ENCODE measurements at regions not wholly inside any gene's neighbourhood (a gene's known extent, or its start where the extent isn't known, plus 50 kb on each side); places are given as distances from the start of the nearest gene placed in this dataset.

GRCh38 chr16:88319116-88319965 lies 63.4 kb upstream of the ZNF469 start:
- no peak for TF ChIP-seq CTCF (IDR thresholded peaks at IDR 0.05)
- no peak for TF ChIP-seq POLR2A (IDR thresholded peaks at IDR 0.05)

Data from adrenal gland (tissue), 5 donors.